Right renal pelvis (tissue), 4 donors: ENCODE measurements at regions not wholly inside any gene's neighbourhood (a gene's known extent, or its start where the extent isn't known, plus 50 kb on each side); places are given as distances from the start of the nearest gene placed in this dataset.

ENCODE experiments used
- DNase-seq, 4 donors: peaks; one replicate each; pipeline ENCODE4 v3.0.0-alpha.2; 2013; ENCODE audit warnings: low read depth in 4 of 4, low spot score in 3 of 4, missing footprints in 1 of 4

GRCh38 chr9:36762958-36763357, 190.3 kb downstream of the MELK start:
- no peak for DNase-seq

GRCh38 chr9:36763778-36764177, 191.1 kb downstream of the MELK start:
- DNase-seq = no peak

- no peak for DNase-seq
These were observed 191.8 kb downstream of the MELK start for GRCh38 chr9:36764364-36765076.

GRCh38 chr9:36765077-36765390, 192.3 kb downstream of the MELK start:
- no peak for DNase-seq

- DNase-seq = peak in 2 of 4 donors; percentile 16 to 43
These were observed 193.0 kb downstream of the MELK start for GRCh38 chr9:36765468-36766341.

GRCh38 chr9:36768677-36769076, 196.0 kb downstream of the MELK start:
- DNase-seq = no peak

GRCh38 chr9:36770025-36770424, 197.3 kb downstream of the MELK start:
- DNase-seq = no peak

- no peak for DNase-seq
These were observed 200.0 kb downstream of the MELK start for GRCh38 chr9:36772449-36773403.

GRCh38 chr9:36778682-36779081, 206.0 kb downstream of the MELK start:
- DNase-seq = no peak

GRCh38 chr9:36779582-36779981, 206.9 kb downstream of the MELK start:
- DNase-seq = no peak

- DNase-seq = no peak
These were observed 207.5 kb downstream of the MELK start for GRCh38 chr9:36780186-36780585.

- DNase-seq = no peak
These were observed 208.8 kb downstream of the MELK start for GRCh38 chr9:36781533-36781932.
